HG03196 (cell line): ENCODE measurements at regions not wholly inside any gene's neighbourhood (a gene's known extent, or its start where the extent isn't known, plus 50 kb on each side); places are given as distances from the start of the nearest gene placed in this dataset.
"Not testable (repeated sequence)": the region's sequence is repeated elsewhere in the genome, so short reads cannot be mapped to it uniquely, and the experiment has no call there.

ENCODE experiments used
- ATAC-seq: cut with Tn5 transposase; IDR thresholded peaks from one replicate; pipeline ENCODE4 v1.9.1; 2021; ENCODE audit not compliant: unreplicated experiment

DNA sequence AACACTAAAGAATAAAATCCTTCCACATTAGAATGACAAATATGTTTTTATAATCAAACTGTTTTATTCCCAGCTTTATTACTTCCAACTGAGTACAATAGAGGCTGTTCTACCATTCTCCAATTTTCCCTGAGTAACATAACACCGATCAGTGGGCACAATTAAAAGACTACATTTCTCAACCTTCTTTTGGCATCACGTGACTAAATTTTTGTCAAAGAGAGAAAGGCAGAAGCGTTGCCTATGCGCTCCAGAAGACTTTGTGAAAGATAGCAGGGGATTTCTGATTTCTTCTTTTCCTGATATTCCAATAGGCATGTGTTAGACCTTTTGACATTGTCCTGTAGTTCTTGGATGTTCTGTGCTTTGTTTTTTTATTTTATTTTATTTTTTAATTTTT lies 1705.6 kb upstream of the PCDH7 start:
- ATAC-seq: no peak

DNA sequence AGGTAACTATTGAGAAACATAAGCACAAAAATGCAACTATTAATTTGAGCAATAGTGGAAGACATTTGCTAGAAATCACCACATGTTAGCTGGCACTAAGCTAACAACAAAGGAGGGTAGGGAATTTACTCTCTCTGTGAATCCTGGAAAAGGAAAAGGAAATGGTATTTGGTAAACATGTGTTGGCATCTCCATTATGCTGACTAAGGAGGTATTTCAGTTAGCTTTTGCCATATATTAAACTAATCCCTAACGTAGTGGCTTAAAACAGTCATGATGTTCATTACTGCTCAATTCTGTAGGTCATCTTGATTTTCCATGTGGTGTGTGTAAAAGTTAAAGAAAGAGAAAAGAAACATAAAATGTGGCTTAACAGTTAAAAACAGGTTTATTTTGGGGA lies 1686.5 kb upstream of the PCDH7 start:
- no peak for ATAC-seq

GRCh38 chr4:29037501-29037900 lies 1682.7 kb upstream of the PCDH7 start:
- ATAC-seq: no peak

DNA sequence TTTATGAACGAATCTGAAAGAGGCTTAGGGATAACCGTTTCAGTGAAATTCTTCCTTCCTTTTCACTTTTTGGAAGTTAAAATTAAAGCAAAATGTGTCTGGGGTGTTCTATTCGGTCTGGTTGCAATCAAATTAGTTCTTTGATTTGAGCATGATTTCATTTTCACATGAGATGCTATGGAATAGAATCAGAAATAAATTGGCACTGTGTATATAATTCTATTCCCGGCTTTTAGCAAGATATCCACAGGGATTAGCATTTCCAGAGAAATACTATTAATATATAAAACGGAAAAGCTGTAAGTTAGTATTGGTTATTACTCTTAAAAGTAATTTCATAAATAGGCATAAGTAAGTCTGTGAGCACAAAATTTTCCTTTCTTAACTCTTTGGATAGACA lies 1676.8 kb upstream of the PCDH7 start:
- ATAC-seq: no peak

DNA sequence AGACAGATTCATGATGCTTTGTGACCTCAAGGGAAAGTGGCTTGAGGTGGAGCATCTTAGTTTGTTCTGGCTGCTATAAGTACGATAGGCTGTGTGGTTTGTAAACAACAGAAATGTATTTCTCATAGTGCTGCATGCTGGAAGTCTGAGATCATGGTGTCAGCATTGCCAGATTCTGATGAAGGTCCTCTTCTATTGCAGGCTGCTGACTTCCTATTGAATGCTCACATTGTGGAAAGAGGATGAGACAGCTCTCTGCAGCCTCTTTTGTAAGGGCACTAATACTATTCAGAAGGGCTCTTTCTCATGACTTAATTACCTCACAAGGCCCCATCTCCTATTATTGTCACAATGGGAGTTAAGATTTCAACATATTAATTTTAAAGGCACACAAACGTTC lies 1674.0 kb upstream of the PCDH7 start:
- ATAC-seq: no peak

- ATAC-seq: no peak
These were observed 1673.4 kb upstream of the PCDH7 start for GRCh38 chr4:29046781-29047180.

- ATAC-seq: no peak
These were observed 1672.7 kb upstream of the PCDH7 start for GRCh38 chr4:29047341-29048041.

DNA sequence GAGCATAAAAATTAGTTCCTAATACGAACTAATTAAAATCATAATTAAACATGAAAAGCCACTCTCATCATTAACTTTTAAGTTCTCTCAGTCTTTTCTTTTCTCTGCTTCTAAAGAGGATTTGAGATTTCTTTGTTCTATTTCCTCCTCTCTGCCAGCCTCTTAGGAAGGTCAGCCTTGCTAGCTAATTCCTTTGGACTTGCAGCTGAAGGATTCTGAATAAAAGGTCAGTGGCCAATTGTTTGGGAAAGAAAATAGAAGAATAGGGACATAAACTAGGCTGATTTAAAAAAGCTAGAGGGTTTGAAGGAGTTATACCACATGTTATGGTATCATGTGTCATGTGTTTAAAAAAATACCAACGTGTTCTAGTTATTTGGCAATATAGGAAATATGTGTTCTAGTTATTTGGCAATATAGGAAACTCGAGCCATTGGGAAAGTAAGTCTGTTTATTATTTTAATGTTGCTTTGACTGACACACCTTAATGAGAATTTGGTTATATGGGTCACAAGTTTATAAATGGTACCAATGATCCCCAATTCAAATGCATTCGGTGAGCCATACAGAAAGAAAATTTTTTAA lies 1668.7 kb upstream of the PCDH7 start:
- ATAC-seq: no peak

DNA sequence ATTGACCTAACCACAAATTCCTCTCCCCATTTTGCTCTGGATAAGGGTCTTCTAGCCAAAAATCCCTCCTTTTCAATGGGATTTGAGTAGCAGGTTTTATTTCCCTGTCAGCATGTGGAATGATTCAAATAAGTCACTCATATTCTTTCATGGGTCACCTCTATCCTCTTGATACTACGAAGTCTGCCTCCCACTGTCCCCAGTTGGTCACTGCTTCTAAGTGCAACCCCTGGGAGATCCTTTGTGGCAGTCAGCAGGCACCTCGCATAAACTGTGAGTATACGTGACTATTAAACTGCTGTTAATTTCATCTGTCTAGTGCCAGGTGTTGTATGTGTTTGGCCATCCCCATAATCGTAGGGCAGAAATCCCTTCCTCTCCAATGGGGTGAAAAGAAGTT lies 1667.9 kb upstream of the PCDH7 start:
- ATAC-seq: no peak

- no peak for ATAC-seq
These were observed 1661.6 kb upstream of the PCDH7 start for GRCh38 chr4:29058531-29058930.

GRCh38 chr4:29066861-29067260 lies 1653.3 kb upstream of the PCDH7 start:
- ATAC-seq: no peak

GRCh38 chr4:29073571-29073970 lies 1646.6 kb upstream of the PCDH7 start:
- ATAC-seq: no peak

DNA sequence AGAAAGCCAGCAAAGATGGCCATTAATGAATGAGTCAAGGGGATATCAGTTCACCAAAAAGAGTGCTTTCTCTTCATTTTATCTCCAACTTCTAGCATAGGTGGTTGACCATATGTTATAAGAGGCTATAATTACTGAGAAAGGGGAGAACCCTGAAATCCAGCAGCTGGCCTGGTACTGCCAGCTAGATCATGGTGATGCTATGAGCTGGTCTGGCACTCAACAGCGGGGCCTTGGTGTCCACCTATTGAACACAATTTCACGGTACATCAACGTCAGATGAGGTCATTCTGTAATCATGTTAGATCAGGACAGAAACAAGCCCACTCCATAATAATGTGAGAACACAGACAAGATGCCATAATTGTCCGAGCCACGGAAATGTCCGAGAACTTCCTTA lies 1644.8 kb upstream of the PCDH7 start:
- no peak for ATAC-seq

GRCh38 chr4:29079260-29079659 lies 1640.9 kb upstream of the PCDH7 start:
- no peak for ATAC-seq

- ATAC-seq: no peak
These were observed 1638.8 kb upstream of the PCDH7 start for GRCh38 chr4:29081234-29081955.

DNA sequence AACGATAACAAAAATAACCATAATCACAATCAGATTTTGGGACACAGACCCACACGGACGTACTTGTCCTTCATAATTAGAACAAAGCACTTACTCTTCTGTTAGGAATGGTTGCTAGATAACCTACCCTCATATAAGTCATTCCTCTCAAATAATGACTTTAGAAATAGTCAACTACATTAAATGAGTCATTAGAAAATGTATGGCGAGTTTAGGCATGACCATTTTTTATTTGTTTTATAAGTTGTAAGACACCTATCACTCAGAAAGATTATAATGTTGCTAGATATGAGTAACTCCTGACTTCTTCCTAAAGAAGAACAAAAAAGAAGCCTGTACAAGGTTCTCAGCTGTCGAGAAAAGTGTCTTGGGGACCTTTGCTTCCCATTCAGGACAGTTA lies 1637.5 kb upstream of the PCDH7 start:
- no peak for ATAC-seq

DNA sequence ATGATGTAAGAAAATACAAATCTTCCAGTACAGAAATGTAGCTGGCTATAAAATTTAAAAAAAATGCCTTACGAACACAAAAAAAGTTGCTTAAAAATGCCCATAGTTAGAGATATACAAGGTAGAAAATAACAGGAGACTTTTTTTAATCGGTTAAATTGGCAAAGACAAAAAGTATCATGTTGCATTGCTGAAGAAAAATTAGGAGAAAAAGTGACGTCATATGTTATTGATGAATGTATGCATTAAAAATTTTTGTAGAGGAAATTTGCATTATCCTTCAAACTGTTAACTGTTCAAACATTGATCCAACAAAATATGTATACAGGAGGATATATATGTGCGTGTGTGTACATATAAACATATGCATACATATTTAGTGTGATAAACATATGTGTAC lies 1634.4 kb upstream of the PCDH7 start:
- ATAC-seq: no peak

GRCh38 chr4:29104694-29105093 lies 1615.5 kb upstream of the PCDH7 start:
- no peak for ATAC-seq

GRCh38 chr4:29113960-29114359 lies 1606.2 kb upstream of the PCDH7 start:
- ATAC-seq: no peak

- ATAC-seq: not testable (repeated sequence)
These were observed 1602.9 kb upstream of the PCDH7 start for GRCh38 chr4:29117231-29117722.

- ATAC-seq: no peak
These were observed 1598.6 kb upstream of the PCDH7 start for GRCh38 chr4:29121586-29121985.

- no peak for ATAC-seq
These were observed 1591.4 kb upstream of the PCDH7 start for GRCh38 chr4:29128810-29129209.
